COLO668 (cell line): ENCODE measurements at regions not wholly inside any gene's neighbourhood (a gene's known extent, or its start where the extent isn't known, plus 50 kb on each side); places are given as distances from the start of the nearest gene placed in this dataset.

ENCODE experiments used
- DNase-seq: peaks from one replicate; lab custom pipeline; 2025; ENCODE audit not compliant: unreplicated experiment; lab: John Stamatoyannopoulos, UW

DNA sequence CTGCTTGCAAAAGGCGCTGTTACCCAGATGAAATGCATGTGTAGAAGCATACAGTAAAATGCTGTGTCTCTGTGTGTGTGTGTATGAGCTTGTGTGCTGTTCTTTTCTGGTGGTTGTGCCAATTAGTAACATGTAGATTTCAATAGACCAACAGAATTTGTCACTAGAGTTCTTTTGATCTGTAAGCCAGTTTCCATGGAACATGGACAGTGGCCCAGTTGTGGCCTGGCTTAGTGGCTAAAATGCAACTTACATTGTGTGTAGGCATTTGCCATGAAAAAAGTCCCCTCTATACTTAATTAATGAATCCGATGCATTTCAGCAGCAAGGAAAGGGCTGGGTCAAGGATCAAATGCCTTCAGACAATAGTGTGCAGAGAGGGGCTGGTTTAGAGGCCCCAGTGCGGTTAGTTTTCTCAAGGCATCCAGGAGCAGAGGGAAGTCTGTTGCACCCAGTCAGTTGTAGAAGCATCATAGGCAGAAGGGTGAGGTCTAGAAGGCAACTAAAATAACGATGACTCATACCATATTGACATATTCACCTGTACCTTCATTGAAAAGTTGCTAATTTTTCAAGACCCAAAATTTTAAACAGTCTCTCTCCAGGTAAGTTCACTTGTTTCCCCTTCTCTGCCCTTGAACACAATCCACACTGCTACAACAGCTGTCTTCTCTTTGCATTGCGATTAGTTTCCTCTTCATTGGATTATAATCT is 366.9 kb upstream of the SPRED2 start:
- no peak for DNase-seq

DNA sequence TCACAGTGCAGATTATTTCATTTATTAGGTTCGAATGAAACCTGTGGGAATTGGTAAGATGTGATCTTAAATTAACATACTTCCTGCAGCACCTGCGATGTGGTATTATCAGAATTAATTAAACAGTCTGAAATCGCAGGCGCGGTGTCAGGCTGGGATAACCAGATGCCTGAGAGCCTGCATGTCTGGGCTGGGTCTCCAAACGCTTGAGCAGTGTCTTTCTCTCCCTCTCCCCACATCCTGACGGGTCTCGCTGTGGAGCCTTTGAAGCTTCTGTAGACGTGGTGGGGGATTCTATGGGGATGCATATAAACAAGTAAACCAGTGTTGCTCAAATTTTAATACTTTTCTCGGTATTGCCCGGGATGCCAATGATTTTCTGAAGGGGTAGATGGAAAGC is 366.2 kb upstream of the SPRED2 start:
- no peak for DNase-seq

GRCh38 chr2:65794994-65795393 is 362.6 kb upstream of the SPRED2 start:
- DNase-seq = no peak

DNA sequence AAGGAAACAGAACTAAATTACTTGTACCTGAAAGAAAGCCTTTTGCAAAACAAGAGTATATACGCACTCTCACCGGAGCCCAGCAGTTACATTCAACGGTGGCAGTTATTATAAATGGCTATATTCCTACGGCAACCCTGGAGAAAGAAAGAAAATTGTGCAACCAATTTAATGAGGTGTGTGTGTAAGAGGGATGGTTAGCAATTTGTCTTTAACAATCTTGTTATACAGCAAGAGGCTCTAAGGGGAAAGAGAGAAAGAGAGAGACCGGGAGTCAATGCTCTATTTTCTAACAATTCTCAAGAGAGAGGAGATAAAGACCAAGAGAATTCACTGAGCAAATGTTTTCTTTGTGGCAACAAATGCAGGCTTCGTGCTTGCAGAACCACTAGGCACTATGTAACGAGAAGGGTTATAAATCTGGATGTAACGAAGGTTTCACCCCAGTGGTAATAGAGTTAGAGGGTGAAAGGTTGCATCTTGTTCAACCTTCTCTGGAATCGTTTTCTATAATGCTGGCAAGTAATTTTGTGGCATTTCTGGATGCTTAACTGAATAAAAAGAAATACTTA is 359.1 kb upstream of the SPRED2 start:
- DNase-seq = no peak

DNA sequence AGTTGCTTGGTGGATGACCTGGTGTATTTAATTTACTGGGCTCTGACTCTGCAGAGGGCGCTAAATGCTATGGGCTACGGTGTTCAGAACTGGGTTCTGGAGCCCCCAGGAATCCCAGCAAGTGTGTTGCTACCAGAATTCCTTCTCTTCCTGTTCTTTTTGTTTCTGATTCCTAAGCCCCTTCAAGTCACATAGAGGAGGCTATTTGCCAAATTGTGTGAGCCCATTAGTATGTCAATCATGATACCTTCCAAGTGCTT is 358.2 kb upstream of the SPRED2 start:
- DNase-seq = no peak

GRCh38 chr2:65789923-65790675 is 357.7 kb upstream of the SPRED2 start:
- DNase-seq = no peak

- no peak for DNase-seq
Measured at GRCh38 chr2:65788556-65788955, 356.2 kb upstream of the SPRED2 start.

DNA sequence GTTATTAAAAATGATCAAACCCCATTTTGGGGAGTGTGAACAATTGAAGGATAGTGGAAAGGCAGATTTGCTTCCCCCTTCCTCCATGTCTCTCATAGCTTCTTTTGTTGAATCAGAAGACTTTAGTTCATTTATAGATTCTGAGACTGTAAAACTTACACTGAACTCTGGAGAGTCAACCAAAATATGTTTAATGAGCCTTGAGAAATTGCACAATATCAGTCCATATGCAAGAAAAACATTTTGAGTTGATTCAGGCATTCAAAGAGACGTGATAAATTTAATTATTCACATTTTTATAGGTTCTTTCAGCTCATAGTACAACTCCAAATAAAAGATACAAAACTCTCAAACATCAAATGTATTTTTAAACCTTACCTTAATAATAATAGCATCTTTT is 354.4 kb upstream of the SPRED2 start:
- no peak for DNase-seq

GRCh38 chr2:65786007-65786717 is 353.8 kb upstream of the SPRED2 start:
- DNase-seq = no peak

GRCh38 chr2:65782996-65783650 is 350.7 kb upstream of the SPRED2 start:
- DNase-seq = no peak

DNA sequence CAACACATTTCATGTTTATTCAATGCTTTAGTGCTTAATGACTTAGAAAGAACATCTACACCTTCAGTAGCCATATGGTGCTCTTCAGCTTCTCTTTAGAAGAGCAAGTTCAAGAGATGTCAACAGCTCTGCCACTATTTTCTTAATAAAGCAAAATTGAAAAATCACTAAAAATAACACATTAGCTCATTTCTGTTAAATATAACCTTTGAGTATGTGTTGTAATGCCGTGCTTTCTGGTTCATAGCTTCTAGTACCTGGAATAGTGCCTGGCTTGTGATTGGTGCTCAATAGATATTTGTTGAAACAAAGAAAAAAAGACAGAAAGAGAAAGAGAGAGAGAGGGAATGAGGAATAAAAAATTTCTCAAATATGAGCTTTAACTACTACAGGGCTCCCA is 349.8 kb upstream of the SPRED2 start:
- no peak for DNase-seq

DNA sequence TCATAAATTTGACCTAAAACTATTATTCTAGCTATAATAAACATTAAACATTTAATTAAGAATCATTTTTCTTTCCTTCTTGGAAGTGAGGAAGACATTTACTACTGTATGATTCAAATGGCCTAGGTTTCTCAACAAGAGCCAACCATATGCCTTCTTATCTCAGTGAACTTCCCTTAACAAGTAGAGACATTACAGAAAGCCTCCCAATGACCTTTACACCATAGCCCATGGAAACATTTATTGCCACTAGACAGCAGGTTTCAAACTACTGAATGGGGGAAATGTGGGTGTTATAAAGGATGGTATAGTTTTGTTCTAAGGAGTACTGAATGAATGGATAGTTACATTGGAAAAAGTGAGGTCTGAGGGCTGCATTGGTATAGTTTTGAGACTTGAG is 349.4 kb upstream of the SPRED2 start:
- no peak for DNase-seq

- no peak for DNase-seq
Measured at GRCh38 chr2:65779021-65779420, 346.6 kb upstream of the SPRED2 start.

GRCh38 chr2:65778137-65778536 is 345.7 kb upstream of the SPRED2 start:
- DNase-seq = no peak

GRCh38 chr2:65775839-65776238 is 343.4 kb upstream of the SPRED2 start:
- no peak for DNase-seq

DNA sequence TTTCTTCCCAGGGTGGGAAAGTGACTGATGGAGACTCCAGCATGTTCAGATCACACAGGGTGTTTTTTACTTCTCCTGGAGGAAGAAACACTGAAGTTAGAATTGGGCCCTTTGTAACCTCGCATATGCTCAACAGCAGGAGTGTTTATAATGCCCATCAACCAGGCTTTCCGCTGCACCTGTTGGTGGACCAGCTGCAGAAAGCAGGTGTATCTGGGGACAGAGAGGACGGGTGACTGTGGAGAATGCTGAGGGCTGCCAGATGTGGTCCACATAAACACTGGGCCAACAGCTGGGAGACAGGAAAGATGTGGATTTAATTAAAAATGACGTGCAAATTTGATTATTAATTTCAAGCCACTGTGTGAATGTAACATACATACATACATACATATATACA is 335.5 kb upstream of the SPRED2 start:
- peak; percentile 43 for DNase-seq

DNA sequence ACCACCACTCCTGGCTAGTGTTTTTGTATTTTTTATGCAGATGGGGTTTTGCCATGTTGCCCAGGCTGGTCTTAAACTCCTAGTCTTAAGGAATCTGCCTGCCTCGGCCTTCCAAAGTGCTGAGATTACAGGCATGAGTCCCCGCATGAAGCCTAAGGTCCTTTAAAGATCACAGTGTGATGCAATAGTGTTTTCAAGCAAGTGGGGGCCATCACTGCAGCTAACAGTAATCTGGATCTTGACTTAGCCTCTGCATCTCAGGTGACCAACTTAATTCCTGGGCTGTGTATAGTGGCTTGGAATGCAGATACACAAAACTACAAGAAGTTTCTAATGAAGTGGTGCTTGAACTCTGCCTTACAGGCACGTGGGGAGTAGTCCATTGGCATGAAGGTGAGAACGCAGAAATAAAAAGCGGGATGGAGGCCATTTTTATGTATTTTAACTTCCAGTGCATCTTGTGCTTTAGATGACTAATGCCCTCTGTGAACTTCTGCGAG is 334.4 kb upstream of the SPRED2 start:
- DNase-seq = no peak

DNA sequence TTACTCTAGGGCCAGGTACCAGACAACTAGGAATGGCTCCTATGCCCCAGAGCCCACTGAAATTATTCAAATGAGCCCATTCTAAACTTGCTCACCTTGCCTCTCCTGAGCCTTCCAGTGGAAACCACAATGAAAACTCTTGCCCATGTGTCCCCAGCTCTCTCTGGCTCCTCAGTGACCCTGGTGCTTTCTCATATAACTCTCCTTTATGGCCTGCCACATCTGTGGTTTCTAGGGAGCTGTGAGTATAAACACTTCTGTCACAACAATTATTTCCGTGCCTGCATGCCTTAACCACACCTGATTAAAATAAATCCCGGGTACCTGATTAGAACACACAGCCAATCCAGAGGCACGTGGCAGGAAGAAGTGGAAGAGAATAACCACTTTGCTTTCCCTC is 333.0 kb upstream of the SPRED2 start:
- DNase-seq = no peak

- no peak for DNase-seq
Measured at GRCh38 chr2:65762068-65762467, 329.7 kb upstream of the SPRED2 start.

DNA sequence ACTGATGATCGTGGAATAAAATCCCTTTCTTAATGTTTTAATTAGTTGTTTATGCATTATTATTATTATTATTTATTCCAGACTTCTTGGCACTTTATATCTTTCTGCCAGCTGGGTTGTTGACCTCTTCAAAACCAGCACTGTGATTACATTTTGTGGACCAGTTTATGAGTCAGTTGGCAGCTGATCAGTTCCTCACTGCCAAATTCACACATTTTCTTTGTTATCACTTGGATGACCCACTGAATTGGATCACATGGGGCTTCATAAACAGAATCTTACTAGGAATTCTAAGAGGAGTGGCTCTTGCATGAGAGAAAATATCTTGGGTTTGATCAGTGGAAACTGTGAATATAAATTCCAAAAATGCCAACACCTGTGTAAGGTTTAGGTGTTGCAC is 321.8 kb upstream of the SPRED2 start:
- DNase-seq = no peak

GRCh38 chr2:65751408-65751807 is 319.0 kb upstream of the SPRED2 start:
- no peak for DNase-seq
